ENCODE measurements at regions not wholly inside any gene's neighbourhood (a gene's known extent, or its start where the extent isn't known, plus 50 kb on each side); places are given as distances from the start of the nearest gene placed in this dataset.

DNA sequence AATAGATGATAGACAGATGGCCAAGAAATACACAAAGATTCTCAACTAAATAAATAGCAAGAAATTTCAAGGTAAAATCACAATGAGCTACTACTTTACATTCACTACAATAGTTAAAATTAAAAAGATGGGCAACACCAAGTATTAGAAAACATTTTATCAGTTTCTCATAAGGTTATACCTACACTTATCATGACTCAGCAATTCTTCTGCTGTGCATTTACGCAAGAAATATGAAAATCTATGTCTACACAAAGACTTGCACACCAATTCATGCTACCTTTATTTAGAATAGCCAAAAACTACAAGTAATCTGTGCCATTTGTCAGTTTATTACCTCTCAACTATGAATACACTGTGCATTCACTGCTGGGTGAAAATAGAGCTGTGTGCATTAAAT, 937.4 kb upstream of the NRXN1 start:
- no peak for TF ChIP-seq SIN3A (IDR thresholded peaks at IDR 0.05; ENCODE audit: borderline replicate concordance, insufficient read depth, low read length)
- TF ChIP-seq POLR2AphosphoS5 (IDR thresholded peaks at IDR 0.05; ENCODE audit: low read depth, low read length): no peak

All from PFSK-1 (cell line).